Mesenchymal stem cell (in vitro differentiated cells and primary cell): ENCODE measurements at regions not wholly inside any gene's neighbourhood (a gene's known extent, or its start where the extent isn't known, plus 50 kb on each side); places are given as distances from the start of the nearest gene placed in this dataset.

Source experiments
- DNase-seq: peaks from one replicate; pipeline ENCODE4 v3.0.0-alpha.2; 2013
- H2AFZ ChIP-seq: one replicate; pipeline ENCODE4 v1.6.1; 2013; ENCODE audit warnings: low read depth, mild to moderate bottlenecking, control low read depth, inconsistent platforms, low read length, moderate library complexity
- H2AK5ac ChIP-seq: 2 replicates; pipeline ENCODE4 v1.6.1; 2013; ENCODE audit warnings: low read length, moderate library complexity, mild to moderate bottlenecking, inconsistent platforms; ENCODE audit not compliant: severe bottlenecking
- H2BK120ac ChIP-seq: one replicate; pipeline ENCODE4 v1.6.1; 2013; ENCODE audit warnings: low read depth, mild to moderate bottlenecking, inconsistent platforms, low read length, moderate library complexity
- H2BK12ac ChIP-seq, 2 experiments: one replicate each; pipeline ENCODE4 v1.6.1; 2013; ENCODE audit warnings: inconsistent platforms in 2 of 2, low read length in 2 of 2, mild to moderate bottlenecking in 2 of 2, moderate library complexity in 2 of 2, control low read depth in 1 of 2
- H2BK15ac ChIP-seq: one replicate; pipeline ENCODE4 v1.6.1; 2013; ENCODE audit warnings: mild to moderate bottlenecking, low read depth, inconsistent platforms; ENCODE audit not compliant: poor library complexity, severe bottlenecking
- H2BK5ac ChIP-seq: 2 replicates; pipeline ENCODE4 v1.6.1; 2013; ENCODE audit warnings: low read depth, mild to moderate bottlenecking, low read length, control low read depth, inconsistent platforms; ENCODE audit not compliant: poor library complexity, severe bottlenecking
- H3K14ac ChIP-seq, 2 experiments: one replicate each; pipeline ENCODE4 v1.6.1; 2013; ENCODE audit warnings: inconsistent platforms in 2 of 2, low read length in 2 of 2, control low read depth in 1 of 2, mild to moderate bottlenecking in 1 of 2, moderate library complexity in 1 of 2
- H3K18ac ChIP-seq, 2 experiments: one replicate each; pipeline ENCODE4 v1.6.1; 2013; ENCODE audit warnings: inconsistent platforms in 2 of 2, low read length in 2 of 2, control low read depth in 1 of 2, low read depth in 1 of 2, mild to moderate bottlenecking in 1 of 2
- H3K23ac ChIP-seq, 2 experiments: one replicate each; pipeline ENCODE4 v1.6.1; 2013; ENCODE audit warnings: inconsistent platforms in 2 of 2, low read length in 2 of 2, mild to moderate bottlenecking in 2 of 2, moderate library complexity in 2 of 2, control low read depth in 1 of 2
- H3K27ac ChIP-seq: 2 replicates; pipeline ENCODE4 v1.5.1; 2013; ENCODE audit warnings: mild to moderate bottlenecking, moderate library complexity, low read length, control low read depth, inconsistent platforms; ENCODE audit not compliant: poor library complexity, severe bottlenecking
- H3K27me3 ChIP-seq, 2 experiments: 2 replicates each; pipeline versions ENCODE4 v1.6.1 to v1.7.0; 2013; ENCODE audit warnings: low read length in 2 of 2, mild to moderate bottlenecking in 2 of 2, moderate library complexity in 2 of 2, control low read depth in 1 of 2, inconsistent platforms in 1 of 2; ENCODE audit not compliant: control insufficient read depth in 1 of 2, insufficient read depth in 1 of 2
- H3K36me3 ChIP-seq, 2 experiments: 2 replicates each; pipeline versions ENCODE4 v1.6.1 to v1.7.0; 2013; ENCODE audit warnings: low read length in 2 of 2, control low read depth in 1 of 2, inconsistent platforms in 1 of 2, low read depth in 1 of 2, mild to moderate bottlenecking in 1 of 2; ENCODE audit not compliant: insufficient read depth in 2 of 2, control insufficient read depth in 1 of 2
- H3K4ac ChIP-seq, 2 experiments: one replicate each; pipeline ENCODE4 v1.6.1; 2013; ENCODE audit warnings: inconsistent platforms in 2 of 2, low read length in 2 of 2, mild to moderate bottlenecking in 2 of 2, moderate library complexity in 2 of 2, control low read depth in 1 of 2, low read depth in 1 of 2
- H3K4me1 ChIP-seq: 2 replicates; pipeline ENCODE4 v1.6.1; 2013; ENCODE audit warnings: low read depth, low read length, control low read depth; ENCODE audit not compliant: control insufficient read depth, insufficient read depth
- H3K4me2 ChIP-seq: 2 replicates; pipeline ENCODE4 v1.6.1; 2013; ENCODE audit warnings: low read length, mild to moderate bottlenecking, inconsistent platforms; ENCODE audit not compliant: poor library complexity, severe bottlenecking
- H3K4me3 ChIP-seq, 2 experiments: 2 replicates each; pipeline versions ENCODE4 v1.5.1 to v1.7.0; 2013; ENCODE audit warnings: low read length in 2 of 2, mild to moderate bottlenecking in 2 of 2, control low read depth in 1 of 2, low read depth in 1 of 2; ENCODE audit not compliant: insufficient read depth in 1 of 2
- H3K79me1 ChIP-seq: replicated peaks from 2 replicates; pipeline ENCODE4 v1.6.1; 2013; ENCODE audit warnings: mild to moderate bottlenecking, control low read depth, low read length, inconsistent platforms; ENCODE audit not compliant: poor library complexity, severe bottlenecking
- H3K9ac ChIP-seq: 2 replicates; pipeline ENCODE4 v1.7.0; 2013; ENCODE audit warnings: mild to moderate bottlenecking, low read length, moderate library complexity
- H3K9me3 ChIP-seq: 2 replicates; pipeline ENCODE4 v1.7.0; 2013; ENCODE audit warnings: mild to moderate bottlenecking, low read length; ENCODE audit not compliant: control insufficient read depth
- H4K8ac ChIP-seq: one replicate; pipeline ENCODE4 v1.6.1; 2013; ENCODE audit warnings: inconsistent platforms, mild to moderate bottlenecking, low read length, moderate library complexity
- H4K91ac ChIP-seq: one replicate; pipeline ENCODE4 v1.6.1; 2013; ENCODE audit warnings: mild to moderate bottlenecking, low read length, inconsistent platforms
- WGBS: methylation state at CpG from one replicate; pipeline ENCODE4 v1.1.7; 2013; ENCODE audit warnings: mixed read lengths; 5-methylcytosine and 5-hydroxymethylcytosine counted together

DNA sequence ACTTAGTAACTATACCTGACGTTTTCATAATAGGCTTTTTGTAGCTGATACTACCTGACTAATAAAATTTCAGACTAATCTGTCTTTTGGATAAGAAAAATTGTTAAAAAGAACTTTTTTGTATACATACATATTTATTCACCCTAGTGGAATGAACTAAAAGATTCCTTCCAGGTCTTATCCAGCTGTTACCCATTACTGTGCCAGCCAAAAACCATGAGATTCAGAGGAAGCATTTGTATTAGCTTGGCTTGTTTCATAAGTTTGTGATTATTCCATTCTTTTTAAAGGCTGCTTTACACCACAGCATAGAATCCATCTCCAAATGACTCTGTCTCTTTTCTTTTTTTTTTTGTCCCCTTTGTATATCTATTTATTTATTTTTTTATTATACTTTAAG is 149.4 kb downstream of the FAT4 start:
- no peak overlapping the region for H3K23ac ChIP-seq
- no peak overlapping the region for H3K27ac ChIP-seq
- no peak overlapping the region for H3K14ac ChIP-seq
- no peak overlapping the region for H3K18ac ChIP-seq
- H2BK12ac ChIP-seq: no peak overlapping the region
- H3K9me3 ChIP-seq: no peaks in the 10 kb centered on the region
- H2BK120ac ChIP-seq: no peak overlapping the region
- no peak overlapping the region for H3K4me2 ChIP-seq
- no peak for DNase-seq
- no peak overlapping the region for H3K4ac ChIP-seq
- H3K4me3 ChIP-seq: no peak overlapping the region
- H2BK5ac ChIP-seq: no peak overlapping the region
- no peaks in the 10 kb centered on the region for H3K36me3 ChIP-seq
- no peaks in the 10 kb centered on the region for H3K27me3 ChIP-seq
- H4K8ac ChIP-seq: no peak overlapping the region
- no peaks in the 10 kb centered on the region for H3K79me1 ChIP-seq
- no CpG with 5 or more reads among the region's 1 CpG for WGBS
- H2AK5ac ChIP-seq: no peak overlapping the region
- no peak overlapping the region for H3K9ac ChIP-seq
- no peaks in the 10 kb centered on the region for H3K4me1 ChIP-seq
- H2AFZ ChIP-seq: no peak overlapping the region
- H4K91ac ChIP-seq: no peak overlapping the region
- H2BK15ac ChIP-seq: no peak overlapping the region

DNA sequence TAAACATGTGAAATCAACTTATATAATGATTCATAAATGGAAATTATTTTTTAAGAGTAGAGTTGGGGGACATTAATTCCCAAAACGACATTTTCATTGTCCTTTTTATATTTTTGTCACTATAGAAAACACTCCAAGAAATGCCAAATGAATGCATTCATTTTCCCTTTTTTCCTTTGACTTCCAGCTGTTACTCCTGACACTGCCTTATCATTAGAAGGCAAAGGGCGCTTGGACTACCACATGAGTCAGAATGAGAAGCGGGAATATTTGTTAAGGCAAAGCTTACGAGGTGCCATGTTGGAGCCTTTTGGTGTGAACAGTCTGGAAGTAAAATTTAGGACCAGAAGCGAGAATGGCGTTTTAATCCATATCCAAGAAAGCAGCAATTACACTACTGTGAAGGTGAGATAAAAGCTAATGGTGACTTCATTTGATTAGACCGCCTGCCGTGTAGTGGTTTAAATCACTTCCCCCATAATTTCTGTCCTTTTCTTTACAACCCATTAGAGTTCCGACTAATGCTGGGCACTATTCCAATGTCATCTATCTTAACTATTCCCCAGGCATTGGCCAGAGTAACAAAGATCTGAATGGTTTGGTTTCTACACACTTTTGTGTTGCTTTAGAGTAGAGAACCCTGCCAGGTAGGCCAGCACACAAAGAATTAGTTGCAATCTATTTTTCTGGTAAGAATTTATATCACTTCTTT is 166.7 kb downstream of the FAT4 start:
- H3K9ac ChIP-seq: no peak overlapping the region
- H2BK12ac ChIP-seq: no peak overlapping the region
- H3K27me3 ChIP-seq: no peaks in the 10 kb centered on the region
- H3K79me1 ChIP-seq: no peaks in the 10 kb centered on the region
- no peak overlapping the region for H2AK5ac ChIP-seq
- no peak overlapping the region for H3K4ac ChIP-seq
- peaks cover 0 to 11% of the 10 kb centered on the region in 2 experiments for H3K36me3 ChIP-seq
- no peak overlapping the region for H3K4me2 ChIP-seq
- H3K18ac ChIP-seq: no peak overlapping the region
- no peak overlapping the region for H4K8ac ChIP-seq
- H2BK5ac ChIP-seq: no peak overlapping the region
- no peak overlapping the region for H2AFZ ChIP-seq
- no peaks in the 10 kb centered on the region for H3K4me1 ChIP-seq
- no peak overlapping the region for H3K27ac ChIP-seq
- no peak overlapping the region for H2BK15ac ChIP-seq
- H2BK120ac ChIP-seq: no peak overlapping the region
- H3K9me3 ChIP-seq: no peaks in the 10 kb centered on the region
- H3K14ac ChIP-seq: no peak overlapping the region
- no peak for DNase-seq
- H4K91ac ChIP-seq: no peak overlapping the region
- H3K4me3 ChIP-seq: no peak overlapping the region
- H3K23ac ChIP-seq: no peak overlapping the region
- 93% methylated on average over 5 of the region's 9 CpGs for WGBS

DNA sequence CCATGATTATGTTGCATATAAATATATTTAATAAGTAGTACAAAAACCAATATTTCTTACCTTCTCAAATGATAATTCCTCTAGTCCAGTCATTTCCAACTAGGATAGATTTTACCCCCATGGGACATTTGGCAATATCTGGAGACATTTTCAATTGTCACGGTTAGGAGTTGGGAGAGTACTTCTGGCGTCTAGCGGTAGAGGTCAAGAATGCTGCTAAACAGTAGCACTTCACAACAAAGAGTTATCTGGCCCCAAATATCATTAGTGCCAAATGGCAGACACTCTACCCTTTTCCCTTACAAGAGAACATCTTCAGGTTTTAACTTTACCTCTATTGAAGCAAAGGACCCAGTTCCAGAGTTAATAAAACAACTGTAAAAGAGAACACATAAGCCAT is 168.1 kb downstream of the FAT4 start:
- Histone ChIP-seq H2BK12ac (no peak overlapping the region), H3K18ac (no peak overlapping the region), H3K23ac (no peak overlapping the region), H3K4me3 (no peak overlapping the region), H3K9ac (no peak overlapping the region), H3K27me3 (no peaks in the 10 kb centered on the region), H4K91ac (no peak overlapping the region), H3K4me2 (no peak overlapping the region), H4K8ac (no peak overlapping the region), H3K9me3 (no peaks in the 10 kb centered on the region), H3K27ac (no peak overlapping the region), H2BK5ac (no peak overlapping the region), H2BK120ac (no peak overlapping the region), H3K4me1 (no peaks in the 10 kb centered on the region), H2AK5ac (no peak overlapping the region), H2AFZ (no peak overlapping the region), H3K36me3 (peaks cover 0 to 16% of the 10 kb centered on the region in 2 experiments), H3K14ac (no peak overlapping the region), H3K79me1 (no peaks in the 10 kb centered on the region), H3K4ac (no peak overlapping the region), H2BK15ac (no peak overlapping the region)
- 31% methylated on average over 3 of the region's 3 CpGs for WGBS
- peak; percentile 41 for DNase-seq

DNA sequence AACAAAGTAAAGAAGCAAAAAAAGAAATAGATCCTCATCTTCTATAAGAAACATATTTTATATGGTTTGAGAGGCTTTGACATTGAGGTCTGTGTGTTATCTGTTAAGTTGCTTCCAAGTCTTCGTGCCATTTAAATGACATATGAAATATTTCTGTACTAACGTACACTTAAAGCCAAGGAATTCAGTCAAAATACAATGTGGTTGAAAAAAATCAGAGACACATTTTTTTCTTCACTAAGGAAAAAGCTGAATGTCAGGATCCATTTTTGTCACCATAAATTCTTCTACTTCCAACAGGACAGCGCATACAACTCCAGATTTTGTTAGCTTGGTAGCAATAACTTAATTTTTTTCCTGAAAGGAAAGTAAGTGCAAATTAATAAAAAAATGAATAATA is 168.5 kb downstream of the FAT4 start:
- no peak overlapping the region for H3K4ac ChIP-seq
- no peak overlapping the region for H2BK12ac ChIP-seq
- H2BK5ac ChIP-seq: no peak overlapping the region
- no peaks in the 10 kb centered on the region for H3K27me3 ChIP-seq
- no peaks in the 10 kb centered on the region for H3K4me1 ChIP-seq
- no peak overlapping the region for H4K8ac ChIP-seq
- no peak overlapping the region for H3K23ac ChIP-seq
- no peak overlapping the region for H3K14ac ChIP-seq
- no peak overlapping the region for H3K27ac ChIP-seq
- H2AFZ ChIP-seq: no peak overlapping the region
- no peak overlapping the region for H4K91ac ChIP-seq
- no peak overlapping the region for H3K4me2 ChIP-seq
- WGBS: 80% methylated on average over 1 of the region's 3 CpGs
- no peaks in the 10 kb centered on the region for H3K79me1 ChIP-seq
- no peak overlapping the region for H3K9ac ChIP-seq
- H2BK15ac ChIP-seq: no peak overlapping the region
- no peak overlapping the region for H2AK5ac ChIP-seq
- no peak overlapping the region for H3K4me3 ChIP-seq
- H2BK120ac ChIP-seq: no peak overlapping the region
- H3K9me3 ChIP-seq: no peaks in the 10 kb centered on the region
- peaks cover 0 to 20% of the 10 kb centered on the region in 2 experiments for H3K36me3 ChIP-seq
- no peak overlapping the region for H3K18ac ChIP-seq
- DNase-seq: no peak
